Caco-2 (cell line): ENCODE measurements at regions not wholly inside any gene's neighbourhood (a gene's known extent, or its start where the extent isn't known, plus 50 kb on each side); places are given as distances from the start of the nearest gene placed in this dataset.

ENCODE experiments used
- BruUV-seq: library from RNA; stranded (reverse); fragments of 400-500 nt; replicated peaks from 2 replicates; lab custom pipeline; 2021; lab: Mats Ljungman, UMichigan
- CTCF ChIA-PET: fragments of 300-600 bp; sonication (Branson Sonifier 250); formaldehyde crosslinking; loops from one replicate; lab custom pipeline; 2022; ENCODE audit warnings: antibody characterized with exemption; lab: Charles Lee
- POLR2A ChIA-PET: fragments of 300-600 bp; sonication (Branson Sonifier 250); formaldehyde crosslinking; loops from one replicate; lab custom pipeline; 2022; ENCODE audit warnings: antibody characterized with exemption; lab: Charles Lee
- DNase-seq, 2 experiments: peaks; one replicate each; pipeline versions ENCODE4 v3.0.0 to v3.0.0-alpha.2; 2020 to 2022
- H3K27me3 ChIP-seq: replicated peaks from 2 replicates; pipeline ENCODE4 v1.6.0; 2011; ENCODE audit warnings: low read length; ENCODE audit not compliant: control insufficient read depth, insufficient read depth
- H3K36me3 ChIP-seq: 2 replicates; pipeline ENCODE4 v1.5.1; 2011; ENCODE audit warnings: low read length; ENCODE audit not compliant: control insufficient read depth, insufficient read depth
- H3K4me1 ChIP-seq: fragments of 250-450 bp; sonication (Bioruptor Pico); 2 replicates; pipeline ENCODE4 v1.5.1; 2020; ENCODE audit warnings: mild to moderate bottlenecking
- H3K4me3 ChIP-seq: 2 replicates; pipeline ENCODE4 v1.5.1; 2011; ENCODE audit warnings: low read depth, mild to moderate bottlenecking, control low read depth, low read length
- H3K9me3 ChIP-seq: fragments of 250-450 bp; sonication (Bioruptor Pico); 2 replicates; pipeline ENCODE4 v1.5.1; 2020; ENCODE audit warnings: mild to moderate bottlenecking, moderate library complexity
- H3K27ac Mint-ChIP-seq: one replicate; pipeline ENCODE4 v1.8.0; 2022; ENCODE audit warnings: mixed read lengths; ENCODE audit not compliant: unreplicated experiment
- H3K27me3 Mint-ChIP-seq: one replicate; pipeline ENCODE4 v1.8.0; 2022; ENCODE audit warnings: mixed read lengths; ENCODE audit not compliant: insufficient read depth, unreplicated experiment
- H3K36me3 Mint-ChIP-seq: one replicate; pipeline ENCODE4 v1.8.0; 2022; ENCODE audit warnings: mild to moderate bottlenecking, mixed read lengths; ENCODE audit not compliant: insufficient read depth, unreplicated experiment
- H3K4me1 Mint-ChIP-seq: one replicate; pipeline ENCODE4 v1.8.0; 2022; ENCODE audit warnings: low read depth, mixed read lengths; ENCODE audit not compliant: unreplicated experiment
- H3K4me3 Mint-ChIP-seq: one replicate; pipeline ENCODE4 v1.8.0; 2022; ENCODE audit warnings: mild to moderate bottlenecking, moderate library complexity, mixed read lengths; ENCODE audit not compliant: unreplicated experiment
- H3K9me3 Mint-ChIP-seq: one replicate; pipeline ENCODE4 v1.8.0; 2022; ENCODE audit warnings: mixed read lengths; ENCODE audit not compliant: unreplicated experiment
- CTCF ChIP-seq, 2 experiments: fragments of 200-600 bp in 1 of 2; IDR thresholded peaks; 1 replicate in 1 of 2; 2 replicates in 1 of 2; pipeline versions ENCODE4 v1.5.1 to v1.8.0; 2011 to 2022; ENCODE audit warnings: antibody characterized with exemption in 1 of 2, control low read depth in 1 of 2, inconsistent platforms in 1 of 2, low read depth in 1 of 2, low read length in 1 of 2, mild to moderate bottlenecking in 1 of 2, moderate library complexity in 1 of 2; ENCODE audit not compliant: insufficient read depth in 1 of 2, severe bottlenecking in 1 of 2, unreplicated experiment in 1 of 2
- intact Hi-C: fragments of 100-400 bp; cut with micrococcal nuclease; formaldehyde crosslinking; loops from one replicate; pipeline ENCODE4 v1.10.0; 2022; ENCODE audit not compliant: unreplicated experiment

- ChIA-PET CTCF (no interaction called here), POLR2A (no interaction called here)
- TF ChIP-seq CTCF (IDR thresholded peaks at IDR 0.05; ENCODE audit: insufficient read depth in 1 of 2, low read depth in 1 of 2, low read length in 1 of 2, severe bottlenecking in 1 of 2, unreplicated experiment in 1 of 2) = no peak
- BruUV-seq = no TSS peak
- H3K27ac Mint-ChIP-seq = no peak overlapping the region
- no peaks in the 10 kb centered on the region for H3K36me3 ChIP-seq
- no peaks in the 10 kb centered on the region for H3K36me3 Mint-ChIP-seq
- H3K9me3 ChIP-seq = no peaks in the 10 kb centered on the region
- no peaks in the 10 kb centered on the region for H3K4me1 Mint-ChIP-seq
- no peak overlapping the region for H3K4me3 Mint-ChIP-seq
- no peaks in the 10 kb centered on the region for H3K9me3 Mint-ChIP-seq
- H3K4me3 ChIP-seq = no peak overlapping the region
- intact Hi-C loops = no loop called here
- peaks cover 9% of the 10 kb centered on the region for H3K27me3 Mint-ChIP-seq
- DNase-seq = no peak
- H3K27me3 ChIP-seq = no peaks in the 10 kb centered on the region
- H3K4me1 ChIP-seq = no peaks in the 10 kb centered on the region
Observed at GRCh38 chr15:37810381-37810780, 124.1 kb upstream of the TMCO5A start.

GRCh38 chr15:37813306-37813705 is 121.1 kb upstream of the TMCO5A start:
- Histone ChIP-seq H3K4me1 (no peaks in the 10 kb centered on the region), H3K27me3 (no peaks in the 10 kb centered on the region), H3K36me3 (no peaks in the 10 kb centered on the region), H3K4me3 (no peak overlapping the region), H3K9me3 (no peaks in the 10 kb centered on the region)
- intact Hi-C loops = no loop called here
- Mint-ChIP-seq H3K9me3 (no peaks in the 10 kb centered on the region), H3K27ac (no peak overlapping the region), H3K27me3 (peaks cover 13% of the 10 kb centered on the region), H3K4me3 (no peak overlapping the region), H3K4me1 (no peaks in the 10 kb centered on the region), H3K36me3 (no peaks in the 10 kb centered on the region)
- TF ChIP-seq CTCF (IDR thresholded peaks at IDR 0.05; ENCODE audit: insufficient read depth in 1 of 2, low read depth in 1 of 2, low read length in 1 of 2, severe bottlenecking in 1 of 2, unreplicated experiment in 1 of 2) = no peak
- CTCF ChIA-PET = no interaction called here
- no TSS peak for BruUV-seq
- POLR2A ChIA-PET = no interaction called here
- no peak for DNase-seq

GRCh38 chr15:37814847-37815515 is 119.5 kb upstream of the TMCO5A start:
- Mint-ChIP-seq H3K4me1 (no peaks in the 10 kb centered on the region), H3K36me3 (no peaks in the 10 kb centered on the region), H3K4me3 (no peak overlapping the region), H3K27me3 (peaks cover 16% of the 10 kb centered on the region), H3K9me3 (no peaks in the 10 kb centered on the region), H3K27ac (no peak overlapping the region)
- DNase-seq = no peak
- H3K9me3 ChIP-seq = no peaks in the 10 kb centered on the region
- TF ChIP-seq CTCF (IDR thresholded peaks at IDR 0.05; ENCODE audit: insufficient read depth in 1 of 2, low read depth in 1 of 2, low read length in 1 of 2, severe bottlenecking in 1 of 2, unreplicated experiment in 1 of 2) = no peak
- no peak overlapping the region for H3K4me3 ChIP-seq
- POLR2A ChIA-PET = no interaction called here
- intact Hi-C loops = no loop called here
- CTCF ChIA-PET = interaction anchor here (0.7 kb wide), 1 partner anchor 65 kb away, joined by 3 read pairs; no protein-coding TSS in a partner anchor
- H3K27me3 ChIP-seq = no peaks in the 10 kb centered on the region
- no TSS peak for BruUV-seq
- H3K36me3 ChIP-seq = no peaks in the 10 kb centered on the region
- H3K4me1 ChIP-seq = no peaks in the 10 kb centered on the region
